CD4-positive, alpha-beta T cell treated with Interleukin-21 for 1 hour (primary cell): ENCODE measurements at regions not wholly inside any gene's neighbourhood (a gene's known extent, or its start where the extent isn't known, plus 50 kb on each side); places are given as distances from the start of the nearest gene placed in this dataset.
"Not testable (repeated sequence)": the region's sequence is repeated elsewhere in the genome, so short reads cannot be mapped to it uniquely, and the experiment has no call there.

Experiments
- DNase-seq: peaks from one replicate; pipeline ENCODE4 v3.0.0-alpha.2; 2020

GRCh38 chrX:69431420-69431819 is 72.7 kb upstream of the NALF2 start:
- no peak for DNase-seq

GRCh38 chrX:69430785-69431184 is 73.3 kb upstream of the NALF2 start:
- no peak for DNase-seq

GRCh38 chrX:69429339-69430015 is 74.6 kb upstream of the NALF2 start:
- no peak for DNase-seq

GRCh38 chrX:69428216-69428615 is 75.9 kb upstream of the NALF2 start:
- DNase-seq, result no peak

GRCh38 chrX:69424910-69425309 is 79.2 kb upstream of the NALF2 start:
- no peak for DNase-seq

- no peak for DNase-seq
Measured at GRCh38 chrX:69424161-69424560, 80.0 kb upstream of the NALF2 start.

- DNase-seq, result not testable (repeated sequence)
Measured at GRCh38 chrX:69422208-69422607, 81.9 kb upstream of the NALF2 start.

GRCh38 chrX:69415698-69416097 is 88.4 kb upstream of the NALF2 start:
- no peak for DNase-seq

- no peak for DNase-seq
Measured at GRCh38 chrX:69412661-69413060, 91.5 kb upstream of the NALF2 start.

- DNase-seq, result no peak
Measured at GRCh38 chrX:69398881-69399280, 105.2 kb upstream of the NALF2 start.

GRCh38 chrX:69396916-69397315 is 107.2 kb upstream of the NALF2 start:
- DNase-seq, result no peak

GRCh38 chrX:69395306-69395705 is 108.8 kb upstream of the NALF2 start:
- no peak for DNase-seq

- DNase-seq, result no peak
Measured at GRCh38 chrX:69389101-69389501, 115.0 kb upstream of the NALF2 start.

- no peak for DNase-seq
Measured at GRCh38 chrX:69388526-69388925, 115.6 kb upstream of the NALF2 start.

- peak; percentile 2 for DNase-seq
Measured at GRCh38 chrX:69387567-69388487, 116.3 kb upstream of the NALF2 start.

- DNase-seq, result no peak
Measured at GRCh38 chrX:69386681-69387080, 117.4 kb upstream of the NALF2 start.

GRCh38 chrX:69379412-69379811 is 124.7 kb upstream of the NALF2 start:
- no peak for DNase-seq

GRCh38 chrX:69374569-69374968 is 129.6 kb upstream of the NALF2 start:
- no peak for DNase-seq

GRCh38 chrX:69372435-69372834 is 131.7 kb upstream of the NALF2 start:
- no peak for DNase-seq

- DNase-seq, result no peak
Measured at GRCh38 chrX:69371159-69371558, 133.0 kb upstream of the NALF2 start.

GRCh38 chrX:69369999-69370398 is 134.1 kb upstream of the NALF2 start:
- DNase-seq, result no peak

- DNase-seq, result no peak
Measured at GRCh38 chrX:69366183-69366582, 137.9 kb upstream of the NALF2 start.

- DNase-seq, result no peak
Measured at GRCh38 chrX:69365755-69366154, 138.4 kb upstream of the NALF2 start.

GRCh38 chrX:69365349-69365748 is 138.8 kb upstream of the NALF2 start:
- DNase-seq, result no peak
